C4-2B (cell line): ENCODE measurements at regions not wholly inside any gene's neighbourhood (a gene's known extent, or its start where the extent isn't known, plus 50 kb on each side); places are given as distances from the start of the nearest gene placed in this dataset.

Experiments used
- ZFX ChIP-seq: fragments of 450-650 bp; IDR thresholded peaks from 2 replicates; pipeline ENCODE4 v1.6.1; 2017
- TF ChIP-seq, protein P1 (sequence below): fragments of 450-650 bp; conservative IDR thresholded peaks from 2 replicates; pipeline ENCODE4 v1.5.1; 2017; ENCODE audit warnings: mild to moderate bottlenecking

DNA sequence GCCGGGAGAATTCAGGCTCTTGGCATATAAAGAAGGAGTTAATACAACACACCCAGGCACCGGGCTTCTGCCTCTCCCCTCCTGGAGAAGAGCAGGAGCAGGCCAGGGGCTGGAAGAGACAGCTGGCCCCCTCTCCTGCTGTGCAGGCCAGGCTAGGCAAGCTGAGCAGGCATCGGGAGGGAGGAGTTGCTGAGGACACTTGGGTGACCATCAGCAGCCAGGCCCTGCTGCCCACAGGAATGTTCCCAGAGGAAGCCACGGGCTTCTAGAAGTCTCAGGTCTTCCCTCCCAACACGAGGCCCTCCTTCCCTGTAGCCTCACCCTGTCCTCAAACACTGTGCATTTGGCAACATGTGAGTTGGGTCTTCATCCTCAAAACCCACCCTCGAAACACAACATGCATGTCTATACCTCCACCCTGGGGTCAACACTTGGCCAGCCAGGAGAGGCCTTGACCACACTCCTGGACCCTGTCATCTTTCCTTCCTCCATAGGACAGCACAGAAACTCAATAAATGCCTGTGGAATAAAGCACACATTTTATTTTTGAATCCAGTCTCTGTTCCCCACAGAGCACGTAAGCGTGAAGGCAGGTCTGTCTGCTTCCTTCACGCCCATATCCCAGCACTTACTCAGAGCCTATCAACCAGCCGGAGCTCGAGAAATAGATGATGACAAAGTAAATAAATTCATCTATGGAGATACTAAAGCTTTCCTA, 433.8 kb upstream of the ID2 start:
- TF ChIP-seq, protein P1, sequence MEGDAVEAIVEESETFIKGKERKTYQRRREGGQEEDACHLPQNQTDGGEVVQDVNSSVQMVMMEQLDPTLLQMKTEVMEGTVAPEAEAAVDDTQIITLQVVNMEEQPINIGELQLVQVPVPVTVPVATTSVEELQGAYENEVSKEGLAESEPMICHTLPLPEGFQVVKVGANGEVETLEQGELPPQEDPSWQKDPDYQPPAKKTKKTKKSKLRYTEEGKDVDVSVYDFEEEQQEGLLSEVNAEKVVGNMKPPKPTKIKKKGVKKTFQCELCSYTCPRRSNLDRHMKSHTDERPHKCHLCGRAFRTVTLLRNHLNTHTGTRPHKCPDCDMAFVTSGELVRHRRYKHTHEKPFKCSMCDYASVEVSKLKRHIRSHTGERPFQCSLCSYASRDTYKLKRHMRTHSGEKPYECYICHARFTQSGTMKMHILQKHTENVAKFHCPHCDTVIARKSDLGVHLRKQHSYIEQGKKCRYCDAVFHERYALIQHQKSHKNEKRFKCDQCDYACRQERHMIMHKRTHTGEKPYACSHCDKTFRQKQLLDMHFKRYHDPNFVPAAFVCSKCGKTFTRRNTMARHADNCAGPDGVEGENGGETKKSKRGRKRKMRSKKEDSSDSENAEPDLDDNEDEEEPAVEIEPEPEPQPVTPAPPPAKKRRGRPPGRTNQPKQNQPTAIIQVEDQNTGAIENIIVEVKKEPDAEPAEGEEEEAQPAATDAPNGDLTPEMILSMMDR = no peak
- no peak for TF ChIP-seq ZFX
